NB4 (cell line): ENCODE measurements at regions not wholly inside any gene's neighbourhood (a gene's known extent, or its start where the extent isn't known, plus 50 kb on each side); places are given as distances from the start of the nearest gene placed in this dataset.

Experiments
- POLR2A ChIP-seq: IDR thresholded peaks from 2 replicates; pipeline ENCODE4 v1.6.1; 2011; ENCODE audit warnings: mild to moderate bottlenecking; ENCODE audit not compliant: insufficient read length; ENCODE audit errors: extremely low read depth
- TF ChIP-seq, protein P1 (sequence below): IDR thresholded peaks from one replicate; pipeline ENCODE4 v1.5.1; 2012; ENCODE audit warnings: low read depth, low read length

DNA sequence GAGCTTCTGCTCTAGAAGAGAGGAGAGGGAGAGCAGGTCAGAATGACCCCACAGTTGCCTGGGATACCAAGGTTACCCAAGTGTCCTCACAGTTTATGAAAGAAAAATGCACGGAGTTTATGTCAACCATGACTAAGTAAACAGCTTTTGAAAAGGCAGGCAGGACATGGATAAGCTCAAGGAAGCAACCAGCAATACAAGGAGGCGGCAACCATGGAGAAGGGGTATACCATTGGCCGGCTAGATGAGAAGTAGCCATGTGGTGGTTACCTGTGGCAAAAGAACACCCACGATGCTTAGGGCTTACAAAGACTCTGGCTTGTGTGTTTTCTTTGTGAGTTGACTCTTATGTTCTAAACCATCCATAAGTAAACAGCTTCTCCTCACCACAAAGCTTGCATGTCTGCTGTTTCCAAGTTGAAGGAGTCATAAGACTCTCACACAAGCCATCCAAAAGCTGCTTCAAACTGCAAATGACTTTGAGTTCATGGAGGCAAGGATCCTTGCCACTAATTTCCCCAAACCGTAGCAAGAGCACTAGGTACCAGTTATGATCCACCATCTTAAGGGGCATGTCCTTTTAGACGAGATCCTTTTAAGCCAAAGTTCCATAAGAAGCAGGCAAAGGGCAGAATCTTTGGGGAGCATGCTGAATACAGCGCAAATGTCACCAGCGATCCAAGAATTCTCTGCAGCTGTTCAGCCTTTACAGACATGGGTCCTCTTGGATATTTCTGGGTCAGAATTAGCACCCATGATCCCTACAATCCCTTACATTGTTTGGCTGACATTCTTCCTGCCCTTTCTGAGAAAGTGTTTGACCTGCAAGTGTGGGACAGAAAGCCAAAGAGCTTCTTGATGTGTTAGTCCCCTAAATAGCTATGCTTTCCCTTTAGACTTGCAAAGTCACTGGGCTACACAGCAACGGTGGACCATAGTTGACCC lies 74.8 kb upstream of the IPO5 start:
- TF ChIP-seq, protein P1, sequence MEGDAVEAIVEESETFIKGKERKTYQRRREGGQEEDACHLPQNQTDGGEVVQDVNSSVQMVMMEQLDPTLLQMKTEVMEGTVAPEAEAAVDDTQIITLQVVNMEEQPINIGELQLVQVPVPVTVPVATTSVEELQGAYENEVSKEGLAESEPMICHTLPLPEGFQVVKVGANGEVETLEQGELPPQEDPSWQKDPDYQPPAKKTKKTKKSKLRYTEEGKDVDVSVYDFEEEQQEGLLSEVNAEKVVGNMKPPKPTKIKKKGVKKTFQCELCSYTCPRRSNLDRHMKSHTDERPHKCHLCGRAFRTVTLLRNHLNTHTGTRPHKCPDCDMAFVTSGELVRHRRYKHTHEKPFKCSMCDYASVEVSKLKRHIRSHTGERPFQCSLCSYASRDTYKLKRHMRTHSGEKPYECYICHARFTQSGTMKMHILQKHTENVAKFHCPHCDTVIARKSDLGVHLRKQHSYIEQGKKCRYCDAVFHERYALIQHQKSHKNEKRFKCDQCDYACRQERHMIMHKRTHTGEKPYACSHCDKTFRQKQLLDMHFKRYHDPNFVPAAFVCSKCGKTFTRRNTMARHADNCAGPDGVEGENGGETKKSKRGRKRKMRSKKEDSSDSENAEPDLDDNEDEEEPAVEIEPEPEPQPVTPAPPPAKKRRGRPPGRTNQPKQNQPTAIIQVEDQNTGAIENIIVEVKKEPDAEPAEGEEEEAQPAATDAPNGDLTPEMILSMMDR, result no peak
- TF ChIP-seq POLR2A, result no peak
